A549 (cell line): ENCODE measurements at regions not wholly inside any gene's neighbourhood (a gene's known extent, or its start where the extent isn't known, plus 50 kb on each side); places are given as distances from the start of the nearest gene placed in this dataset.

ENCODE experiments used
- BHLHE40 ChIP-seq: IDR thresholded peaks from 2 replicates; pipeline ENCODE4 v1.6.1; 2012; ENCODE audit warnings: low read depth, low read length, inconsistent platforms
- NR3C1 ChIP-seq: fragments of >200 bp; sonication (Bioruptor Twin); formaldehyde crosslinking; IDR thresholded peaks from 3 replicates; pipeline ENCODE4 v1.6.1; 2017
- ZSCAN20 ChIP-seq: fragments of 250-450 bp; sonication (Bioruptor Pico); IDR thresholded peaks from 2 replicates; pipeline ENCODE4 v1.8.0; 2022; ENCODE audit warnings: mild to moderate bottlenecking, moderate library complexity

DNA sequence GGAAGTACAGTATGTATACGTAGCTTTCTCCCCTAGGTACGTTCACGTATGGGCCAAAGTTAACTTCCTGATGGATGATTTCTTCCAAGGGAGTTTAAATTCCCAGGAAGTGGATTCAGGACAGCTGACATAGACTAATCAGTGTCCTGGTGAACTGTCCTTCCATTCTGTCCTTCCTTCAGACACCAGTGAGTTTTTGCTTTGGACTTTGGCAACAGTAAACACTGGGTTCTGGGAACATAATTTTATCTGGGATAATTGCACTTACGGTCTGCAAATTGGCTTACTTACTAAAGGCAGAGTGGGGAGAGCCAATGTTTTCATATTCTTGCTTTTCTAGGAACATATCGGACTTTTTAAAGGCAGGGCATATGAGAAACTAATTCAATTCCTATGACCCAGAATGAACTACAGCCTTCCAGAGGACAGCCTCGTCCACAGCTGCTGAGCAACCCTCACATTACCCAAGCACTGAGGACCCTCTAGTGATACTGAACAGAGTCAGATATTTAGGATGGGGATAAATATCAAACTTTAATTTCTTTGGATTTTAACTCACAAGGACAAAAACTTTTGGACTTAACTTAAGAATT is 97.9 kb downstream of the RAB18 start:
- TF ChIP-seq BHLHE40 (no peak), NR3C1 (no peak), ZSCAN20 (CRISPR knock-in tag) (no peak)
